Endodermal cell (in vitro differentiated cells): ENCODE measurements at regions not wholly inside any gene's neighbourhood (a gene's known extent, or its start where the extent isn't known, plus 50 kb on each side); places are given as distances from the start of the nearest gene placed in this dataset.

Experiments
- DNase-seq: peaks from one replicate; pipeline ENCODE4 v3.0.0-alpha.2; 2017
- H3K27ac ChIP-seq: 2 replicates; pipeline ENCODE4 v1.5.1; 2013; ENCODE audit warnings: mild to moderate bottlenecking, low read depth, low read length, moderate library complexity
- H3K27me3 ChIP-seq: 2 replicates; pipeline ENCODE4 v1.6.1; 2013; ENCODE audit warnings: mild to moderate bottlenecking, low read length, moderate library complexity; ENCODE audit not compliant: insufficient read depth, control insufficient read depth, poor library complexity, severe bottlenecking
- H3K36me3 ChIP-seq: 2 replicates; pipeline ENCODE4 v1.7.0; 2013; ENCODE audit warnings: mild to moderate bottlenecking, low read length, moderate library complexity; ENCODE audit not compliant: control insufficient read depth, insufficient read depth
- H3K4me1 ChIP-seq: one replicate; pipeline ENCODE4 v1.7.0; 2013; ENCODE audit warnings: low read length; ENCODE audit not compliant: control insufficient read depth, insufficient read depth
- H3K4me3 ChIP-seq: 2 replicates; pipeline ENCODE4 v1.5.1; 2013; ENCODE audit warnings: mild to moderate bottlenecking, low read length, moderate library complexity
- H3K9ac ChIP-seq: 2 replicates; pipeline ENCODE4 v1.6.1; 2013; ENCODE audit warnings: mild to moderate bottlenecking, low read length, moderate library complexity; ENCODE audit not compliant: poor library complexity, severe bottlenecking; ENCODE audit errors: extremely low read depth
- H3K9me3 ChIP-seq: 2 replicates; pipeline ENCODE4 v1.6.1; 2013; ENCODE audit warnings: mild to moderate bottlenecking, low read length, moderate library complexity; ENCODE audit not compliant: control insufficient read depth
- H3K27ac Mint-ChIP-seq: 2 replicates; pipeline ENCODE4 v1.8.0; 2020; ENCODE audit warnings: mixed read lengths
- H3K27me3 Mint-ChIP-seq: 2 replicates; pipeline ENCODE4 v1.8.0; 2021; ENCODE audit warnings: mild to moderate bottlenecking, mixed read lengths; ENCODE audit not compliant: insufficient read depth
- H3K36me3 Mint-ChIP-seq: 2 replicates; pipeline ENCODE4 v1.8.0; 2020; ENCODE audit warnings: low read depth, mixed read lengths
- H3K4me1 Mint-ChIP-seq: 2 replicates; pipeline ENCODE4 v1.8.0; 2020; ENCODE audit warnings: mixed read lengths
- H3K4me3 Mint-ChIP-seq: 2 replicates; pipeline ENCODE4 v1.8.0; 2020; ENCODE audit warnings: mild to moderate bottlenecking, moderate library complexity, mixed read lengths
- H3K9me3 Mint-ChIP-seq: 2 replicates; pipeline ENCODE4 v1.8.0; 2020; ENCODE audit warnings: mild to moderate bottlenecking, mixed read lengths
- WGBS, 2 experiments: methylation state at CpG; one replicate each; pipeline versions ENCODE4 v1.1.5 to v1.1.7; 2013; ENCODE audit warnings: missing lambda C conversion rate in 2 of 2, mixed read lengths in 1 of 2; ENCODE audit not compliant: insufficient coverage in 1 of 2, insufficient read length in 1 of 2; 5-methylcytosine and 5-hydroxymethylcytosine counted together
- TF ChIP-seq, protein P1 (sequence below): fragments of 200-600 bp; sonication (generic); conservative IDR thresholded peaks from 2 replicates; pipeline ENCODE4 v1.5.0; 2021; ENCODE audit warnings: antibody characterized with exemption, mild to moderate bottlenecking

DNA sequence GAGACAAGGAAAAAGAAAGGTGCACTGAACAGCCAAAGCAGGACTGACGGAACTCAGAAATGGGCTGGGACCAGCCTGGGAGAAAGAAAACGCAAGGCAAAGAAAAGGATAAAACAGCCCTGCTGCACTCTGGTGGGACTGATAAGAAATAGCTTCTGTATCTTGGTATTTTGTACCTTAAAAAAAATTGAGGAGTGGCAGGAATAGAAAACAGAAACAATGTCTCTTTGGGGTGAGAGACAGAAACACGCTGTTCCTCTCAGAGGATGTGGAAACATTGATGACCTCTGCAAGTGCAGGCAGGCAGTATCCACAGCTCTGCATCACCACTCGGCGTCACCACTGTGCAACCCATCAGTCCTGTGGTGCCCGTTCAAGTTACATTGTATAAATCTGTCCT, 152.5 kb upstream of the SPRY1 start:
- H3K27ac ChIP-seq, result no peak overlapping the region
- Mint-ChIP-seq H3K9me3 (peaks cover 13% of the 10 kb centered on the region), H3K27ac (no peak overlapping the region), H3K36me3 (no peaks in the 10 kb centered on the region), H3K4me1 (peaks cover 5% of the 10 kb centered on the region), H3K27me3 (no peaks in the 10 kb centered on the region), H3K4me3 (no peak overlapping the region)
- H3K9ac ChIP-seq, result no peak overlapping the region
- H3K36me3 ChIP-seq, result no peaks in the 10 kb centered on the region
- TF ChIP-seq, protein P1, sequence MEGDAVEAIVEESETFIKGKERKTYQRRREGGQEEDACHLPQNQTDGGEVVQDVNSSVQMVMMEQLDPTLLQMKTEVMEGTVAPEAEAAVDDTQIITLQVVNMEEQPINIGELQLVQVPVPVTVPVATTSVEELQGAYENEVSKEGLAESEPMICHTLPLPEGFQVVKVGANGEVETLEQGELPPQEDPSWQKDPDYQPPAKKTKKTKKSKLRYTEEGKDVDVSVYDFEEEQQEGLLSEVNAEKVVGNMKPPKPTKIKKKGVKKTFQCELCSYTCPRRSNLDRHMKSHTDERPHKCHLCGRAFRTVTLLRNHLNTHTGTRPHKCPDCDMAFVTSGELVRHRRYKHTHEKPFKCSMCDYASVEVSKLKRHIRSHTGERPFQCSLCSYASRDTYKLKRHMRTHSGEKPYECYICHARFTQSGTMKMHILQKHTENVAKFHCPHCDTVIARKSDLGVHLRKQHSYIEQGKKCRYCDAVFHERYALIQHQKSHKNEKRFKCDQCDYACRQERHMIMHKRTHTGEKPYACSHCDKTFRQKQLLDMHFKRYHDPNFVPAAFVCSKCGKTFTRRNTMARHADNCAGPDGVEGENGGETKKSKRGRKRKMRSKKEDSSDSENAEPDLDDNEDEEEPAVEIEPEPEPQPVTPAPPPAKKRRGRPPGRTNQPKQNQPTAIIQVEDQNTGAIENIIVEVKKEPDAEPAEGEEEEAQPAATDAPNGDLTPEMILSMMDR, result peak; percentile 26
- no peaks in the 10 kb centered on the region for H3K4me1 ChIP-seq
- no peaks in the 10 kb centered on the region for H3K9me3 ChIP-seq
- 85 to 88% methylated on average over 4 to 6 of the region's 6 CpGs for WGBS, 2 experiments
- H3K4me3 ChIP-seq, result no peak overlapping the region
- DNase-seq, result no peak
- no peaks in the 10 kb centered on the region for H3K27me3 ChIP-seq

DNA sequence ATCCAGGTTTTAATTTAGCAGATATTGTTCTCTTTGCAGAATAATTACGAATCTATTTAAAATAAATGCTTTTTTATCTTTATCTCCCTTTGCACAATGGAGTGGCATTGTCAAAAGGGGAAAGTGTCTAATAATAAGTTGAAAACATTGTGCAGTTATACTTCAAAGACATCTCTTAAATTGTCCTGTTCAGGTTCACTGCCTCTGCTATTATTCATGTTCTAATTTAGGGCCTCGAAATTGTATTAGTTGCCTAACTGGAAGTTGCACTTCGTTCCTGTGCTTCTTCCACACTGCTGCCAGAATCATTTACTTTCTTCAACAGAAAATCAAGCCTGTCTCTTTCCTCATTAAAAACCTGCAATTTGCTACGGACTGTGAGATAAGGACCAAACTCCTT, 150.5 kb upstream of the SPRY1 start:
- H3K4me3 Mint-ChIP-seq, result no peak overlapping the region
- TF ChIP-seq, protein P1, result no peak
- no peaks in the 10 kb centered on the region for H3K27me3 Mint-ChIP-seq
- H3K27ac ChIP-seq, result no peak overlapping the region
- H3K4me1 Mint-ChIP-seq, result peaks cover 19% of the 10 kb centered on the region
- DNase-seq, result no peak
- H3K4me3 ChIP-seq, result no peak overlapping the region
- H3K4me1 ChIP-seq, result no peaks in the 10 kb centered on the region
- no peaks in the 10 kb centered on the region for H3K36me3 Mint-ChIP-seq
- 97 to 100% methylated on average over 1 to 4 of the region's 4 CpGs for WGBS, 2 experiments
- no peaks in the 10 kb centered on the region for H3K27me3 ChIP-seq
- H3K9me3 Mint-ChIP-seq, result peaks cover 13% of the 10 kb centered on the region
- H3K9ac ChIP-seq, result no peak overlapping the region
- no peak overlapping the region for H3K27ac Mint-ChIP-seq
- H3K9me3 ChIP-seq, result no peaks in the 10 kb centered on the region
- H3K36me3 ChIP-seq, result no peaks in the 10 kb centered on the region

DNA sequence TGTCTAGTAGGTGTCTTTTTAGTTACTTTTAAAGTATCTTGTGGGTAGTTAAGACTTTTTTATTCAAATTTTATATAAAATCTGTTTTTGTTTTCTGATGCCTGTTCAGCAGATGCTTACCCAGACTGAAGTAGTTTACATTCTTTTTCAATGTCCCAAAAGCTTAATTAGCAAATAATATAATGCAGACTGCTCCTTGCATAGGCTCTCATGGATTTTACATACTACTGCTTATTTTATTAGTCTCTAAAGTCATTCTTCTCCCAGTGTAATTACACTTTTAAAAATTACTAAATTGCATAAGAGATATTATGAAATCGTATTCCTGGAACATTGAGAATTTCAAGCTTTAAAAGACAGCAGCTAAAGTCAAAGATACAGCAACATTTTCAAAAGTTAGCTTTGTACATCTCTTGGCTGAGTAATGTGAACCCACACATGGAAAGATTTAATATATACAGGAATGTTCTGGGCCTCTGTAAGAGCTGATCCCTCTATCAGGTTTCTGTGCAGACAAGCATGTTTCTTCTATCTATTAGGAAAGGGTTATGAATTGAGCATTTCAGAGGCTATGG, 148.4 kb upstream of the SPRY1 start:
- Histone ChIP-seq H3K27me3 (no peaks in the 10 kb centered on the region), H3K4me1 (no peaks in the 10 kb centered on the region), H3K27ac (no peak overlapping the region), H3K36me3 (no peaks in the 10 kb centered on the region), H3K4me3 (no peak overlapping the region), H3K9ac (no peak overlapping the region), H3K9me3 (no peaks in the 10 kb centered on the region)
- Mint-ChIP-seq H3K36me3 (no peaks in the 10 kb centered on the region), H3K27ac (no peak overlapping the region), H3K4me1 (peaks cover 19% of the 10 kb centered on the region), H3K9me3 (no peaks in the 10 kb centered on the region), H3K27me3 (no peaks in the 10 kb centered on the region), H3K4me3 (no peak overlapping the region)
- WGBS, 2 experiments, result 77 to 100% methylated on average over 1 of the region's 1 CpG
- no peak for DNase-seq
- TF ChIP-seq, protein P1, result no peak
